ENCODE measurements at regions not wholly inside any gene's neighbourhood (a gene's known extent, or its start where the extent isn't known, plus 50 kb on each side); places are given as distances from the start of the nearest gene placed in this dataset.

DNA sequence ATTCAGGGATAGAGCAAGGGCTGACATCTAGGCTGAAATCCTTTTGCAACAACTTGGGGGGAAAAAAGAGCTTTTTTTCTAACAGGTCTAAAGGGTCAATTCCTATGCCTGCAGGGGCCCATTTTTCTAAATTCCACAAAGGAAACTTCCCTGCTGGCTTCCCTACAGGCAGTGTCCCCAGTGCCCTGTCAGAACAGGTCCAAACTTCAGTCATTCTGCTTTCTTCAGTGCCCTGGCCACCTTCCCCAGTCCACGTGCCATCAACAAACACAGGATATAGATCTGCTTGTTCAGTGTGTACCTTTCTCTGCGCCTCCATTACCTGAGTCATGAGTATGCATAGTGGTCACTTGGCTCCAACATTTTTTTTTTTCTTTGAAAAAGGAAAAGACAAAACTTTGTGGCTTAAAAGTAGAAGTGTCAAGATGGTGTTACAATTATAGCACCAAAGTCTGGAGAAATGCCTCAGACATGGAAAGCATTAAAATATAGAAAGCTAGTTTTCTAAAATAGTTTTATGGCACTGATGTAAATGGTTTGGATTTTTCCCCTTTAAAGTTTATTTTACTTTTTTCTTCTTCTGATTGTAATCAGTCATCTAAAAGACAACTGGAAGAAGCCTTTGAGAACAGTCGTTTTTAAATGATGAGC, 84.0 kb upstream of the JADE1 start (continued):
- TF ChIP-seq, protein P1, sequence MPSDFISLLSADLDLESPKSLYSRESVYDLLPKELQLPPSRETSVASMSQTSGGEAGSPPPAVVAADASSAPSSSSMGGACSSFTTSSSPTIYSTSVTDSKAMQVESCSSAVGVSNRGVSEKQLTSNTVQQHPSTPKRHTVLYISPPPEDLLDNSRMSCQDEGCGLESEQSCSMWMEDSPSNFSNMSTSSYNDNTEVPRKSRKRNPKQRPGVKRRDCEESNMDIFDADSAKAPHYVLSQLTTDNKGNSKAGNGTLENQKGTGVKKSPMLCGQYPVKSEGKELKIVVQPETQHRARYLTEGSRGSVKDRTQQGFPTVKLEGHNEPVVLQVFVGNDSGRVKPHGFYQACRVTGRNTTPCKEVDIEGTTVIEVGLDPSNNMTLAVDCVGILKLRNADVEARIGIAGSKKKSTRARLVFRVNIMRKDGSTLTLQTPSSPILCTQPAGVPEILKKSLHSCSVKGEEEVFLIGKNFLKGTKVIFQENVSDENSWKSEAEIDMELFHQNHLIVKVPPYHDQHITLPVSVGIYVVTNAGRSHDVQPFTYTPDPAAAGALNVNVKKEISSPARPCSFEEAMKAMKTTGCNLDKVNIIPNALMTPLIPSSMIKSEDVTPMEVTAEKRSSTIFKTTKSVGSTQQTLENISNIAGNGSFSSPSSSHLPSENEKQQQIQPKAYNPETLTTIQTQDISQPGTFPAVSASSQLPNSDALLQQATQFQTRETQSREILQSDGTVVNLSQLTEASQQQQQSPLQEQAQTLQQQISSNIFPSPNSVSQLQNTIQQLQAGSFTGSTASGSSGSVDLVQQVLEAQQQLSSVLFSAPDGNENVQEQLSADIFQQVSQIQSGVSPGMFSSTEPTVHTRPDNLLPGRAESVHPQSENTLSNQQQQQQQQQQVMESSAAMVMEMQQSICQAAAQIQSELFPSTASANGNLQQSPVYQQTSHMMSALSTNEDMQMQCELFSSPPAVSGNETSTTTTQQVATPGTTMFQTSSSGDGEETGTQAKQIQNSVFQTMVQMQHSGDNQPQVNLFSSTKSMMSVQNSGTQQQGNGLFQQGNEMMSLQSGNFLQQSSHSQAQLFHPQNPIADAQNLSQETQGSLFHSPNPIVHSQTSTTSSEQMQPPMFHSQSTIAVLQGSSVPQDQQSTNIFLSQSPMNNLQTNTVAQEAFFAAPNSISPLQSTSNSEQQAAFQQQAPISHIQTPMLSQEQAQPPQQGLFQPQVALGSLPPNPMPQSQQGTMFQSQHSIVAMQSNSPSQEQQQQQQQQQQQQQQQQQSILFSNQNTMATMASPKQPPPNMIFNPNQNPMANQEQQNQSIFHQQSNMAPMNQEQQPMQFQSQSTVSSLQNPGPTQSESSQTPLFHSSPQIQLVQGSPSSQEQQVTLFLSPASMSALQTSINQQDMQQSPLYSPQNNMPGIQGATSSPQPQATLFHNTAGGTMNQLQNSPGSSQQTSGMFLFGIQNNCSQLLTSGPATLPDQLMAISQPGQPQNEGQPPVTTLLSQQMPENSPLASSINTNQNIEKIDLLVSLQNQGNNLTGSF (CRISPR knock-in tag; IDR thresholded peaks at IDR 0.05), result no peak
- TF ChIP-seq RFX3 (CRISPR knock-in tag; IDR thresholded peaks at IDR 0.05) (no peak), ZNF607 (CRISPR knock-in tag; IDR thresholded peaks at IDR 0.05; ENCODE audit: borderline replicate concordance) (no peak), HOXD1 (CRISPR knock-in tag; IDR thresholded peaks at IDR 0.05) (no peak), IKZF1 (IDR thresholded peaks at IDR 0.05) (no peak), RARG (CRISPR knock-in tag; IDR thresholded peaks at IDR 0.05; ENCODE audit: low read depth) (no peak), KLF9 (CRISPR knock-in tag; IDR thresholded peaks at IDR 0.05; ENCODE audit: low read depth) (no peak), ZNF605 (CRISPR knock-in tag; IDR thresholded peaks at IDR 0.05) (no peak)
- TF ChIP-seq, protein P2, sequence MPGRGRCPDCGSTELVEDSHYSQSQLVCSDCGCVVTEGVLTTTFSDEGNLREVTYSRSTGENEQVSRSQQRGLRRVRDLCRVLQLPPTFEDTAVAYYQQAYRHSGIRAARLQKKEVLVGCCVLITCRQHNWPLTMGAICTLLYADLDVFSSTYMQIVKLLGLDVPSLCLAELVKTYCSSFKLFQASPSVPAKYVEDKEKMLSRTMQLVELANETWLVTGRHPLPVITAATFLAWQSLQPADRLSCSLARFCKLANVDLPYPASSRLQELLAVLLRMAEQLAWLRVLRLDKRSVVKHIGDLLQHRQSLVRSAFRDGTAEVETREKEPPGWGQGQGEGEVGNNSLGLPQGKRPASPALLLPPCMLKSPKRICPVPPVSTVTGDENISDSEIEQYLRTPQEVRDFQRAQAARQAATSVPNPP (CRISPR knock-in tag; IDR thresholded peaks at IDR 0.05), result no peak
- TF ChIP-seq, protein P3, sequence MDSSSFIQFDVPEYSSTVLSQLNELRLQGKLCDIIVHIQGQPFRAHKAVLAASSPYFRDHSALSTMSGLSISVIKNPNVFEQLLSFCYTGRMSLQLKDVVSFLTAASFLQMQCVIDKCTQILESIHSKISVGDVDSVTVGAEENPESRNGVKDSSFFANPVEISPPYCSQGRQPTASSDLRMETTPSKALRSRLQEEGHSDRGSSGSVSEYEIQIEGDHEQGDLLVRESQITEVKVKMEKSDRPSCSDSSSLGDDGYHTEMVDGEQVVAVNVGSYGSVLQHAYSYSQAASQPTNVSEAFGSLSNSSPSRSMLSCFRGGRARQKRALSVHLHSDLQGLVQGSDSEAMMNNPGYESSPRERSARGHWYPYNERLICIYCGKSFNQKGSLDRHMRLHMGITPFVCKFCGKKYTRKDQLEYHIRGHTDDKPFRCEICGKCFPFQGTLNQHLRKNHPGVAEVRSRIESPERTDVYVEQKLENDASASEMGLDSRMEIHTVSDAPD (CRISPR knock-in tag; IDR thresholded peaks at IDR 0.05), result no peak
- TF ChIP-seq, protein P4, sequence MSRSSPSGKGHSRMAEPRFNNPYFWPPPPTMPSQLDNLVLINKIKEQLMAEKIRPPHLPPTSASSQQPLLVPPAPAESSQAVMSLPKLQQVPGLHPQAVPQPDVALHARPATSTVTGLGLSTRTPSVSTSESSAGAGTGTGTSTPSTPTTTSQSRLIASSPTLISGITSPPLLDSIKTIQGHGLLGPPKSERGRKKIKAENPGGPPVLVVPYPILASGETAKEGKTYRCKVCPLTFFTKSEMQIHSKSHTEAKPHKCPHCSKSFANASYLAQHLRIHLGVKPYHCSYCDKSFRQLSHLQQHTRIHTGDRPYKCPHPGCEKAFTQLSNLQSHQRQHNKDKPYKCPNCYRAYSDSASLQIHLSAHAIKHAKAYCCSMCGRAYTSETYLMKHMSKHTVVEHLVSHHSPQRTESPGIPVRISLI (CRISPR knock-in tag; IDR thresholded peaks at IDR 0.05; ENCODE audit: borderline replicate concordance), result peak; percentile 69; the same call in 1 of the 2 replicates
- TF ChIP-seq, protein P5, sequence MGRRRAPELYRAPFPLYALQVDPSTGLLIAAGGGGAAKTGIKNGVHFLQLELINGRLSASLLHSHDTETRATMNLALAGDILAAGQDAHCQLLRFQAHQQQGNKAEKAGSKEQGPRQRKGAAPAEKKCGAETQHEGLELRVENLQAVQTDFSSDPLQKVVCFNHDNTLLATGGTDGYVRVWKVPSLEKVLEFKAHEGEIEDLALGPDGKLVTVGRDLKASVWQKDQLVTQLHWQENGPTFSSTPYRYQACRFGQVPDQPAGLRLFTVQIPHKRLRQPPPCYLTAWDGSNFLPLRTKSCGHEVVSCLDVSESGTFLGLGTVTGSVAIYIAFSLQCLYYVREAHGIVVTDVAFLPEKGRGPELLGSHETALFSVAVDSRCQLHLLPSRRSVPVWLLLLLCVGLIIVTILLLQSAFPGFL (CRISPR knock-in tag; IDR thresholded peaks at IDR 0.05), result no peak
- TF ChIP-seq, protein P6, sequence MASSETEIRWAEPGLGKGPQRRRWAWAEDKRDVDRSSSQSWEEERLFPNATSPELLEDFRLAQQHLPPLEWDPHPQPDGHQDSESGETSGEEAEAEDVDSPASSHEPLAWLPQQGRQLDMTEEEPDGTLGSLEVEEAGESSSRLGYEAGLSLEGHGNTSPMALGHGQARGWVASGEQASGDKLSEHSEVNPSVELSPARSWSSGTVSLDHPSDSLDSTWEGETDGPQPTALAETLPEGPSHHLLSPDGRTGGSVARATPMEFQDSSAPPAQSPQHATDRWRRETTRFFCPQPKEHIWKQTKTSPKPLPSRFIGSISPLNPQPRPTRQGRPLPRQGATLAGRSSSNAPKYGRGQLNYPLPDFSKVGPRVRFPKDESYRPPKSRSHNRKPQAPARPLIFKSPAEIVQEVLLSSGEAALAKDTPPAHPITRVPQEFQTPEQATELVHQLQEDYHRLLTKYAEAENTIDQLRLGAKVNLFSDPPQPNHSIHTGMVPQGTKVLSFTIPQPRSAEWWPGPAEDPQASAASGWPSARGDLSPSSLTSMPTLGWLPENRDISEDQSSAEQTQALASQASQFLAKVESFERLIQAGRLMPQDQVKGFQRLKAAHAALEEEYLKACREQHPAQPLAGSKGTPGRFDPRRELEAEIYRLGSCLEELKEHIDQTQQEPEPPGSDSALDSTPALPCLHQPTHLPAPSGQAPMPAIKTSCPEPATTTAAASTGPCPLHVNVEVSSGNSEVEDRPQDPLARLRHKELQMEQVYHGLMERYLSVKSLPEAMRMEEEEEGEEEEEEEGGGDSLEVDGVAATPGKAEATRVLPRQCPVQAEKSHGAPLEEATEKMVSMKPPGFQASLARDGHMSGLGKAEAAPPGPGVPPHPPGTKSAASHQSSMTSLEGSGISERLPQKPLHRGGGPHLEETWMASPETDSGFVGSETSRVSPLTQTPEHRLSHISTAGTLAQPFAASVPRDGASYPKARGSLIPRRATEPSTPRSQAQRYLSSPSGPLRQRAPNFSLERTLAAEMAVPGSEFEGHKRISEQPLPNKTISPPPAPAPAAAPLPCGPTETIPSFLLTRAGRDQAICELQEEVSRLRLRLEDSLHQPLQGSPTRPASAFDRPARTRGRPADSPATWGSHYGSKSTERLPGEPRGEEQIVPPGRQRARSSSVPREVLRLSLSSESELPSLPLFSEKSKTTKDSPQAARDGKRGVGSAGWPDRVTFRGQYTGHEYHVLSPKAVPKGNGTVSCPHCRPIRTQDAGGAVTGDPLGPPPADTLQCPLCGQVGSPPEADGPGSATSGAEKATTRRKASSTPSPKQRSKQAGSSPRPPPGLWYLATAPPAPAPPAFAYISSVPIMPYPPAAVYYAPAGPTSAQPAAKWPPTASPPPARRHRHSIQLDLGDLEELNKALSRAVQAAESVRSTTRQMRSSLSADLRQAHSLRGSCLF (CRISPR knock-in tag; IDR thresholded peaks at IDR 0.05; ENCODE audit: borderline replicate concordance), result no peak

All from HepG2 (cell line).